HK-2 (cell line): ENCODE measurements at regions not wholly inside any gene's neighbourhood (a gene's known extent, or its start where the extent isn't known, plus 50 kb on each side); places are given as distances from the start of the nearest gene placed in this dataset.
"Not testable (repeated sequence)": the region's sequence is repeated elsewhere in the genome, so short reads cannot be mapped to it uniquely, and the experiment has no call there.

ENCODE experiments used
- DNase-seq: peaks from one replicate; pipeline ENCODE4 v3.0.0-alpha.2; 2018; ENCODE audit not compliant: unreplicated experiment

DNA sequence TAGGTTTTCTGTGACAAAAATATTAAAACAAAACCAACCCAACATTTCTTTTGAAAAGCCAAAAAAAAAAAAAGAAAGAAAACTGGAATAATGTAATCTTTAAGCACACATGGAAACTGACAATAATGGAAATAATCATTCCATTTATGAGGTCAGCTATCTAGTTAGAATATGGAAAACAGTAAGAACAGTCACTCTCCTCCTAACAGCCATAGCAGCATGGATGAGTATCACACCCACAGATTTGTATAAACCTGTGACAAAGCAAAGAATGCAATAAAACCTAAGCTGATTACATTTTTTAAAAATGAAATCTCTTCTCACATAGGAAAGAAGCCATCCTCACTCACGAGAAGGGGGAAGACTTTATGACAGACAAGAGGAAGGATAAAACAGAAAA lies 437.8 kb downstream of the NYAP2 start:
- no peak for DNase-seq

GRCh38 chr2:225824748-225825449 lies 425.4 kb downstream of the NYAP2 start:
- DNase-seq = no peak

- no peak for DNase-seq
These were observed 421.8 kb downstream of the NYAP2 start for GRCh38 chr2:225821351-225821750.

DNA sequence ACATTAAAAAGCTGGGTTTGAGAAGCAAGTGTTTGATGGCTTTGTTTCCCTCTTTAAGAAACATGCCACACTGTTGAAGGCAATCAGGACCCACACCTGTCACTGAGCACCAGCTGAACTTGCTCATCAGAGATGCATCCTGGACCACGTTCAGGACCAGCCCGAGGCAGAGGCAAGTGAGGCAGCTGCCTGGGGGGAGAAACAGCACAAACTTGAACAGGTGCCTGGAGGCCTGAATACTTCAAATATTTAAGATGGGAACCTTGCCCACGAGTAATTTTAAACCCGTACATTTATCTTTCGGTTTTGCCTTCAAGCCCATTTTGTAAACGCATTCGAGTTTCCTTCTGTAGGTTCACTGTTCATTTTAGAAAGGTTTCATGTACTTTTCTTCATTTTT lies 421.3 kb downstream of the NYAP2 start:
- DNase-seq = no peak

- no peak for DNase-seq
These were observed 415.0 kb downstream of the NYAP2 start for GRCh38 chr2:225814554-225814953.

- DNase-seq = no peak
These were observed 406.6 kb downstream of the NYAP2 start for GRCh38 chr2:225806105-225806504.

DNA sequence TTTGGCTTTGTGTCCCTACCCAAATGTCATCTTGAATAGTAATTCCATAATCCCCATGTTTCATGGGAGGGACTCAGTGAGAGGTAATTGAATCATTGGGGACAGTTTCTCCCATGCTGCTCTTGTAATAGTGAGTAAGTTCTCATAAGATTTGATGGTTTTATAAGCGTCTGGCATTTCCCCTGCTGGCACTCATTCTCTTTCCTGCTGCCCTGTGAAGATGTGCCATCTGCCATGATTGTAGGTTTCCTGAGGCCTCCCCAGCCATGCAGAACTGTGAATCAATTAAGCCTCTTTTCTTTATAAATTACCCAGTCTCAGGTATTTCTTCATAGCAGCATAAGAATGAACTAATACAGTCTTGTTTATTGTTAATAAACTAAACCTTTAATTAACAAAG lies 402.6 kb downstream of the NYAP2 start:
- not testable (repeated sequence) for DNase-seq

GRCh38 chr2:225797394-225797793 lies 397.9 kb downstream of the NYAP2 start:
- DNase-seq = no peak

- no peak for DNase-seq
These were observed 395.3 kb downstream of the NYAP2 start for GRCh38 chr2:225794652-225795400.

DNA sequence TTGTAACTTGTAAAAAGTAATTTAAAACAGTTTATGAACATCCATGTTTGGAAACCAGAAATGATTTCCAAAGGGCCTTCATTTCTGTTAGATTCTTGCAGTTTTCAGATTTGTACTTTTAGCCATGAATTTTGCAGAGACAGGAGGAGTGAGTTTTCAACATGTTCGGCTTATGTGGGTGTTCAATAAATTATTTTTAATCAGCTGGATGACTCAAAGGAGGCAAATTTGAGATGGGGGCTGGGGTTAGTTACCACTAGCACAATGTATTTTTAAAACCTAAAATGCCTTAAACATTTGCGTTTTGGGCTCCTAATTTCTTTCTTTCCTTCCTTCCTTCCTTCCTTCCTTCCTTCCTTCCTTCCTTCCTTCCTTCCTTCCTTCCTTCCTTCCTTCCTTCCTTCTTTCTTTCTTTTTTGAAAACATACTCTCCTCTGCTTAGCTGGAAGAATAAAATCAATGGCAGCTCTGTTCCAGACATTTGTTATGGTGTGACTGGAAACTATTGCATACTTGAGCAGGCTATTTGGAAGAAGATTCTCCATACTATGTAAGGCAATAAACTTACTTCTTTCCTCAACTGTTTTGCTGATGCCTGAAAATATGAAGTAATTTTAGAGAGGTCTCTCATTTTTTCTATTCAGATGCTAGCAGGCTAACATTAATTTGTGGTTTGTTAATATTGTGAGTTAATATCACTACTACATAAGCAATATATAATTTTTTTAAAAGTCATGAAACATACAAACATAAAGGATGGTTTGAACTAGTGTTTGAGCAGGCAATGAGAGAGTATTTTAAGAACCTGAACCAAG lies 394.4 kb downstream of the NYAP2 start:
- no peak for DNase-seq

GRCh38 chr2:225788571-225789094 lies 389.1 kb downstream of the NYAP2 start:
- DNase-seq = no peak

GRCh38 chr2:225787497-225787896 lies 388.0 kb downstream of the NYAP2 start:
- no peak for DNase-seq

GRCh38 chr2:225781991-225782390 lies 382.5 kb downstream of the NYAP2 start:
- DNase-seq = no peak

- no peak for DNase-seq
These were observed 381.6 kb downstream of the NYAP2 start for GRCh38 chr2:225781145-225781544.

GRCh38 chr2:225779829-225780228 lies 380.3 kb downstream of the NYAP2 start:
- no peak for DNase-seq

DNA sequence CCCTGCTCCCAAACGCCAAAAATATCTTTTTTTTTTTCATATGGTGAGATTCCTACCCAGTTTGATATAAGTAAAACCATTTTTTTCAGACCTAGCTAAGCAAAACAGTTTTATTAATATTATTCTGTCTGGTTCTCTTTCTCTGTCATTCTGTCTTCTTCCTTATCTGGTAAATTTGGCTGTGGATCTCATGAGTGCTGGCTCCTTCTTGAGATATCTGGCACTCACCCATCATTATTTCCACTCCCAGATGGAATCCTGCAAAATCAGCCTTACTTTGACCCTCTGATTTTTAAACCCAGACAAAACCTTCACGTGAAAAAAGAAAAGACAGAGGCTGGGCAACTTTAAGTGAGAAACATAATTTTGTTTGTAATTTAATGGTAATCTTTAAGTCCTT lies 373.6 kb downstream of the NYAP2 start:
- no peak for DNase-seq

DNA sequence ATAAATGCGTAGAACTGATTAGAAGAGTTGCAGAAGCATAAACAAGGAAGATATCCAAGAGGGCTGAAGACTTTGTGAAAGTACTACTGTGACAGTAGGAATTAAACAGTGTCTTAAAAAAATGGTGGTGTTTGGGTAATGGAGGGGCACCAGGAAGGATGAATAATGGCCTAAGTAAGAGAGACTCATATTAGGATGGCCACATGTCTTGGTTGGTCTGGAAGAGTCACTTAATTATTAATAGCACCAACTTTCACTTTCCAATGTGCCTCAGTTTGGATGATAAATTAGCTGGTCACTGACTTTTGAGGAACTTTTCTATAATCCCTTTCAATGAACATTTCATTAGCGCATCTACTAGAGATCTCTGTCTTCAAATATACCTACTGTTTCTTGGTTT lies 372.2 kb downstream of the NYAP2 start:
- no peak for DNase-seq

DNA sequence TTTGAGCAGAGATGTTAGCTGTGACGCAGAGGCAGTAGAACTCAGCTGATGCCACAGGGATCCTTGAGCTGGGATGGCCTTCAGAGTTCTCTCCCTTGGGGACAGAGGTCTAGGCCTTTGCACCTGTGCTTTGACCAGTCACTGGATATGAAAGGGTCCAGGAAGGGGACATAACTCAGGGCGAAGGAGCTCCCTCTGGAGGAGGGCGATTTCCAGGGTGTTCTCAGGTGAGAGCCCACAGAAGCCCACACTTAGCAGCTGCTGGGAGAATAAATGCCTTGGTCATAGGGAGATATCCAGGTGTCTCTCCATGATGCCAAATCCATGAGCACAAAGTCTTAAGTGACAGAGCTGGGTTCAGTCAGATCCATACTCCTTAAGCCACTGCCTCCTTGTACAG lies 369.2 kb downstream of the NYAP2 start:
- DNase-seq = no peak

DNA sequence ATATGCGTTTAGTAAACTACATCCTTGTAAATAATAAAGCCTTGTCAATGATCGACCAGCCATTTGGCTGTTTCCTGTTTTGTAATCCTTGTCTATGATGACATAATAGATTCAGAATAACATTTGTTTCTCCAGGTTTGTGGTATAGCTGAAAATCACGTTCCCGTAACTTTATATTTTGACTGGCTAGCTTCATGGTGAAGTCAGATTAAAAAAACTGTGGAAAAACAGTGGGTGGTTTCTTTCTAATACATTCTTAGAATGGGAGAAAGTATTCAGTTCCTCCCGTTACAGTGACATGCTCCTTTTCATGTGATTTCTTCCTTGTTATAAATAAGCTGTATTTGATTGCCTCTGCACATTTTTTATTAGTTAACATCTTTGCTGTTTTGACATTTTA lies 366.9 kb downstream of the NYAP2 start:
- DNase-seq = no peak

GRCh38 chr2:225765820-225766219 lies 366.3 kb downstream of the NYAP2 start:
- DNase-seq = no peak

- DNase-seq = no peak
These were observed 364.8 kb downstream of the NYAP2 start for GRCh38 chr2:225764346-225764745.

DNA sequence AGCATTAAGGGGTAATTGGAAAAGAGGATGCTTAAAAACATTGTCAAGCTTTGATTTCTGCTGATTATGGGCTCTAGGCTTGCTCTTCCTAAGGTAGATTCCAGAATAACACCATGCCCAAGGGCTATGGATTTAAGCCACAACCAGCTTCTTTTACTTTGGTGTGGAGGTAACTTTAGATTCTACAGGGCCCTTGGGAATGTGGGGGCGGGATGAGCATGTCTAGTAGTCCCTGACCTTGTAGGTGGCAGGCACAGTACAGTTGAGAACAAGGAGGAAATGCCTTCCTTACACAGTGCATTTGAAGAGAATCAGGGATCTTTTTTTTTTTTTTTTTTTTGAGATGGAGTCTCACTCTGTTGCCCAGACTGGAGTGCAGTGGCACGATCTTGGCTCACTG lies 364.2 kb downstream of the NYAP2 start:
- DNase-seq = no peak
